CD4-positive, alpha-beta T cell treated with Interleukin-15 for 1 hour (primary cell): ENCODE measurements at regions not wholly inside any gene's neighbourhood (a gene's known extent, or its start where the extent isn't known, plus 50 kb on each side); places are given as distances from the start of the nearest gene placed in this dataset.

Experiments
- DNase-seq: peaks from one replicate; pipeline ENCODE4 v3.0.0-alpha.2; 2020

- no peak for DNase-seq
These were observed 1259.2 kb downstream of the FSCB start for GRCh38 chr14:43247877-43248276.

DNA sequence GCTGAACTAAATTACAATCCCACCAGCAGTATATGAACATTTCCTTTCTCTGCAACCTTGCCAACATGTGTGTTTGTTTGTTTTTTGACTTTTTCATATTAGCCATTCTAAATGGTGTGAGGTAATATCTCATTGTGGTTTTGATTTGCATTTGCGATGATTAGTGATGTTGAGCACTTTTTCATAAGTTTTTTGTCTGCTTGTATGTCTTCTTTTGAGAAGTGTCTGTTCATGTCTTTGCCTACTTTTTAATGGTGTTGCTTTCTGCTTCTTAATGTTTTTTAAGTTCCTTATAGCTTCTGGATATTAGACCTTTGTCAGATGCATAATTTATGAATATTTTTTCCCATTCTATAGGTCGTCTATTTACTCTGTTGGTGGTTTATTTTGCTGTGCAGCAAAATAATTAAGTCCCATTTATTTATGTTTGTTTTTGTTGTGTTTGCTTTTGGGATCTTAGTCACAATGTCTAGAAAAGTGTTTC, 1262.9 kb downstream of the FSCB start:
- no peak for DNase-seq

DNA sequence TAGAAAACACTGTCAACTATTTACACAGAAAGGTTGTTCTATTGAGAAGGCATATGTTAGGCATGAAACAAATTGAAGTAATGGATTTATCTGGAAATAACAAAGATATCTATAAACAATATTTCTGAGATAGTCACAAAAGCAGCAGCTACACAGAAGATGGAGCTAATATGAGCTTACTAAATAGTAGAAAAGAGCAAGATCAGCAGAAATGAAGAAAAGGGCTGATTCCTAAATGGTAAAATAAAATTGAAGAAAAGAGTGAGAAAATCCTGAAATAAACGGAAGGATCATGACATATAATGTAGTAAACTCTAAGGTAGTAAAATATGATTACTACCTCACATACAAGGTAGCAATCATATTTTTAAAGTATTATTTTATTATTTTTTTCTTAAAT, 1263.9 kb downstream of the FSCB start:
- DNase-seq, result no peak

- no peak for DNase-seq
These were observed 1274.8 kb downstream of the FSCB start for GRCh38 chr14:43232261-43232660.

- no peak for DNase-seq
These were observed 1291.6 kb downstream of the FSCB start for GRCh38 chr14:43215524-43215923.

DNA sequence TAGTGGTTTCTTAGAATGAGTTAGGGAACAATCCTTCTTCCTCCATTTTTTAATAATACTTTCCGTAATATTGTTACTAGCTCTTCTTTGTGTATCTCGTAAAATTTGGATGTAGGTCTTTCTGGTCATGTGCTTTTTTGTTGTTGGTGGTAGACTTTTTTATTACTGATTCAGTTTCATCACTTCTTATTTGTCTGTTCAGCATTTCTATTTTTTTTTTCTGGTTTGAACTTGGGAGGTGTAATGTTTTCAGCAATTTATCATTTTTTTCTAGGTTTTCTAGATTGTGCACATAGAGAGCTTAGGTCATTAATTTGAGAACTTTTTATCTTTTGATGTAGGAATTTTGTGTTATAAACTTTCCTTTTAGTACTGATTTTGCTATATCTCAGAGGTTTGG, 1299.9 kb downstream of the FSCB start:
- DNase-seq, result no peak

DNA sequence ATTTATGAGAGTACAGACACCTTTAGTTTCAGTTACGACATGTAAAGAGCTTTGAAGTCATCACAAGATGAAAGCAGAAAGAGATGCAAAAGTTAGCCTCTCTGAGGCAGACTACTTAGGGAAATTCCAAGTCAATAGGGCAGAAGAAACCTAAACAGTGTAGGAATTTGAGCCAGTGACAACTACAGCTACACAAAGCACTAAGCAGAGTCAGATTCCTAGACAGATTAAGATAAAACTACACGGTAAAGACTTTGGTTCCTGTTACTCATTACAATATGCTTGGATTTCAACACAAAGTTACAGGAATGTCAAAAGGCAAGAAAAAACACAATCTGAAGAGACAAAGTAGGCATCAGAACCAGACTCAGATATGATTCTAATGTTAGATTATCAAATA, 1302.3 kb downstream of the FSCB start:
- DNase-seq, result no peak

- DNase-seq, result no peak
These were observed 1306.6 kb downstream of the FSCB start for GRCh38 chr14:43200519-43200918.

GRCh38 chr14:43198465-43198864, 1308.6 kb downstream of the FSCB start:
- DNase-seq, result no peak

GRCh38 chr14:43184540-43184939, 1322.5 kb downstream of the FSCB start:
- no peak for DNase-seq

DNA sequence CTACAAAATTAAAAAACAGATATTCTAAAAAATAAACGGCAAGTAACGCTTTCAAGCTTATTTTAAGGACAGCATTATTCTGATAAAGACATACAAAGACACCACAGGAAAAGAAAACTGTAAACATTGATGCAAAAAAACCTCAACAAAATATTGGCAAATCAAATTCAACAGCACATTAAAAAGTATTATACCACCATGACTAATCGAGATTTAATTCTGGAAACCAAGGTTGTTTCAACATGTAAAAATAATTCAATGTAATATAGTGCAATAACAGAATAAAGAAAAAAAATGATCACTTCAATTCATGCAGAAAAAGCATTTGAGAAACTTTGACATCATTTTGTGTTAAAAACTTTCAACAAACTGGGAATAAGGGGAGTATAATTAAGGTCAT, 1323.2 kb downstream of the FSCB start:
- no peak for DNase-seq

GRCh38 chr14:43175896-43176295, 1331.2 kb downstream of the FSCB start:
- no peak for DNase-seq

DNA sequence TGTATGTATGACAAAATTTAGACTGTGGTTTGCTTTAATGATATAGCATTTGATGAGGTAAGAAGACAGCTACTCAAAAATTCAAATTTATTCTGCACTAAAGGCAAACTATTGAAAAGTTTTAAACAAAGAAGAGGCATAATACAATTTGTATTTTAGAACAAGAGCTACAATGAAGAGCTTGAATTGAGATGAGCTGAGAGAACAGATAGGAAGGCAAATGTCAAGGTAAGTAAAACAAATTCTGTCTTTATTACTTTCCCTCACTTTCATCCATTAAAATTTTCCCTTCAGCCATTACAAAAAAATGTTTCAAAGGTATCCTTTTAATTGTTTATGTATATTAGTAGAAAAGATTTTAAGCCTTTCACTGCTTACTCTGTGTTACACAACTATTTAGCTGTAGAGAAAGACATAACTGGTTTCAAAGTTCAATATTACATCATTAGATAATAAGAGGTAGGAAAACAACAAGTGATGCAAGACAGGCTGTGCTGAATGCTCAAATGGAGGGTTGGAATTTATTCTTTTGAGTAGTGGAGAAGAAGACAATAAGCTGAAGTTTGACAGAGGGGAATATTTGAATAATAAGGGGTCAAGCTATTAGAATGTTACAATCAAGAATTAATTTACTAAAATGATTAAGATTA, 1334.1 kb downstream of the FSCB start:
- DNase-seq, result no peak

- DNase-seq, result no peak
These were observed 1337.4 kb downstream of the FSCB start for GRCh38 chr14:43169722-43170121.

DNA sequence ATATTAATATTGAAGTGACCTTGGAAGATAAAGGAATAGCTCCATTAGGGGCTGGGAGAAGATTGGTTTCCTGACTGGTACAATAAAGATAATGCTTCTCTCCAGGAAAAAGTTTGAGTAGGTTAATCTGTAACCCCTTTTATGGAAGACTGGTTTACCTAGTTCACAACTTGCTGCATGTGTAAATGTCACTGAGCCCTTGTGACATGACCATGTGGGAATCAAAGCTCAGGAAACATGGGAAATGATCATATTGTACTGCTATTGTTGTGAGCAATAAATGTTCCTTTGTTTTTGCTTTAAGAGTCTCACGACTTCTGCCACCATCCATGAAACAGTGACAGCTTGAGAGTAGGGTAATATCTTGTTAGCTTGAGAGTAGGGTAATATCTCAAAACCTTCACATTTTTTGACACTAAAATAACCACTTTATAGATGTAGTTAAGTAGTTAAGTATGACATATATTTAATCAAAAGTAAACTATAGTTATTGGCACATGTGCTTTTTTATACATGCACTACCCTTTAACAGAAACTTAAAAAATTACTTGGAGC, 1338.6 kb downstream of the FSCB start:
- no peak for DNase-seq

DNA sequence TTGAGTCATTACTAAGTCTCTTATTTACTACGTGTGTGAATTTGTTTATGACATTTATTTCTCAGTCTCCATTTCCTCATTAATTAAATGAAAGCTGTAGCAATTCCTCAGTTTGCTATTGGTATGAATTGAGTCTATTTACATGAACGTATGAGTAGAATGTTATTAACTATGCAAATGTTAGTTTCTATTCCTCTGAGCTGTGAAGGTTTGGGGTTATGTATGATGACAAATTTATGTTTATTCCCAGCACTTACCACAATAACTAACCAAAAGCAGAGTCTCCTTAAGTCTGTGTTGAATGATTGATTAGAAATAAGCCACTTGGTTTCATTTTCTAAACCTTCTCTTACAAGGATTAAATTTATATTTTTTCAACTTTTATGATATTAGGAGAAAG, 1340.9 kb downstream of the FSCB start:
- no peak for DNase-seq

GRCh38 chr14:43165651-43166050, 1341.4 kb downstream of the FSCB start:
- DNase-seq, result no peak

- no peak for DNase-seq
These were observed 1345.6 kb downstream of the FSCB start for GRCh38 chr14:43161477-43161876.

- DNase-seq, result no peak
These were observed 1349.4 kb downstream of the FSCB start for GRCh38 chr14:43157661-43158060.

DNA sequence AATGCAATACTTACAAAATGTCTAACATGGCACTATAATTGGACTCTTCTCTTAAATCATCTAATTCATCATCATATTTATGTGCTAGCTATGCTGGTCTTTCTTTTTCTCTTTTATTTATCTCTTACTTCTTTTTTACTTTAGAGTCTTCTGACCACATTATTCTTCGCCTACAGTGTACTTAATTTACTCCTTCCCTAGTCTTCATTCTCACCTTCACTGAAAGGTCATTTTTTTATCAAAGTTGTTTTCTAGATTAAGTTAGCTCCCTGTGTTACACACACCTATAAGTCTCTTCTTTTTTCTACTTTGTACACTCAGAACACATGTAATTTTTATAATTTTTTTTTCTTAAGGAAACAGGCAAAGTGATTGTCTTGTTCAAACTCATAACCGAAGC, 1351.2 kb downstream of the FSCB start:
- no peak for DNase-seq

GRCh38 chr14:43155258-43155657, 1351.8 kb downstream of the FSCB start:
- DNase-seq, result no peak

DNA sequence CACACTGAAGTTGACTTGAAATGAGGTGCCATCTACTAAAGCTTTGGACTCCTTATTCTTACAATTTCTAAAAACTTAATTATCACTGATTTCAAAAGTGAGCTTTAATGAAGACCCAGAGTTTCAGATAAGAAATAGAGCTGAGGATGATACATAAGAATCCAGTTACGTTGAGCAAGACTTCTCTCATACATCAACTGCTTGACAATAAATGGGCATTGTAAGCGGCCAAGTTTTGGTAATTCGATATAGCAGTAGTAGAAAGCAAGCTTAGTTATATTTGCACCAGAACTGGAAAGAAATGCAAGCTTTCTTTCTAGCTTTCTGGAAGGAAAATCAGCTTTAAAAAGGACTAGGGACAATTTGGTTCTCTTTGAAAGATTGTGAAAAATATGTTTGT, 1359.6 kb downstream of the FSCB start:
- no peak for DNase-seq

GRCh38 chr14:43145361-43145760, 1361.7 kb downstream of the FSCB start:
- no peak for DNase-seq

DNA sequence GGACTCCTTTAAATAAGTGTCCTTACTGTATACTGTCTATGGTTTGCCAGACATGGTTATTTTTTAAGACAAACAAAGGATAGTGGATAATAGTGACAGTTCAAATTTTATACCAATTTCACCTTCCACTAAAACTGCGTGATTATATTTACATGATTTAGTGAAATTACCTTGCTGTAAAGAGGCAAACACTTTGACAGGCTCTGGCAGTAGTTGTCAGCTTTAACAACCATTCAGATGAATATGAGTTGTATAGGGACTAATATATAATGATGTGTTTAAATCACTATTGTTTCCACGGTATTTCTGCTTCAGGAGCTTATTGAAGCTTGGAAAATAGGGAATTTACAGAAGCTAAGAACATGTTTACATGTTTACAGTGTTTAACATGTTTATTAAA, 1364.0 kb downstream of the FSCB start:
- DNase-seq, result no peak

DNA sequence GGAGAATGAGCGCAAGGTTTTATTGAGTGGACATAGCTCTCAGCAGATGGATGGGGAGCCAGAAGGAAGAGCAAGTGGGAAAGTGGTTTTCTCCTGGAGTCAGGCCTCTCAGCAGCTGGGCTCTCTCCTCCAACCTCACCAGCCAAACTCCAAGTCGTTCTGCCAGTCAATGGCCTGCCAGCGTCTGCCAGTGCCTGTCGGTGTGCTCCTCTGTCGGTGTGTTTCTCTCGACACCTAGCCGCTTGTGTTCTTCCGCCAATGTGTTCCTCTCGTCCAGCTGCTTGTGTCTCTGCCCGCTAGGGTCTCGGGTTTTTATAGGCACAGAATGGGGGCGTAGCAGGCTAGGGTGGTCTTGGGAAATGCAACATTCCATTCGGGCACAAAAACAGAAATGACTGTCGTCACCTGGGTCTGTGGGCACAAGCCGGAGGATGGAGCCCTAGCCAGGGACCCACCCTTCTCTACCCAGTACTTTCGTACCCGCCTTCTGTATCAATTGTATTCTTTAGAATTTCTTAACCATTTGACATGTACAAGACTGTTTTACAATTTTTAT, 1365.4 kb downstream of the FSCB start:
- no peak for DNase-seq
